CD4-positive, alpha-beta T cell treated with Interleukin-15 for 1 hour (primary cell): ENCODE measurements at regions not wholly inside any gene's neighbourhood (a gene's known extent, or its start where the extent isn't known, plus 50 kb on each side); places are given as distances from the start of the nearest gene placed in this dataset.

Experiments
- DNase-seq: peaks from one replicate; pipeline ENCODE4 v3.0.0-alpha.2; 2020

DNA sequence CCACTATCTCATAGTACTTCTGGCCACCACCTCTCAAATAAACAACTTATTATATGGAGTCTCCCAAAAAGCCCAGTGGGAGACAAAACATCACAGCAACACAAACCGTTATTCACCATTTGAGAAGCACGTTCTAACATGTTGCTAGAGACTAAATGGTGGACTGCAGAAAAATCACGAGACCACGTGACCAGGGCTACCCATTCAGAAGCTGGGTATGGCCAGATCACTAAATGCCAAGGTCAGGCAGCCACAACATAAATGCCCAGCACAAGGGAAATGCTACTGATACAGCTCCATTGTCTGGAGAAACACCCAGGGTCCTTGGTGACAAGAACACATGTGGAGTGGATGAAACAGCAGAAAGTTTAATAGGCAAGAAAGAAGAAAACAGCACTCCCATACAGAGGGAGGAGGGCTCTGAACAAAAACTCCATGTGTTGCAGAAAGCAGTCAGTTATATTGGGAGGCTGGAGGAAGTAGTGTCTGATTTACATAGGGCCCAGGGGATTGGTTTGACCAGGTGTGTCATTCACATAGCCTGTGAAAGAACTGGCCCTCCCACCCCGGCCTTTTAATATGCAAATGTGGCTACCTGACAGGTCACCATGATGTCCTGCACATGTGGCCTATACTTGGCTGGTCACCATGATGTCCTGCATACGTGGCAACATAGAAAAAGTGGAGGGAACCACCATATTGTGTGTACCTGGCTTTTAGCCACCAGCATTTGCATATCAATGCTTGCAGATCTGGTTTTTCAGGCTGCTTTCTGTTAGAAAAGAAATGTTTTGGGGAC is 97.2 kb downstream of the TRIM36 start:
- no peak for DNase-seq

DNA sequence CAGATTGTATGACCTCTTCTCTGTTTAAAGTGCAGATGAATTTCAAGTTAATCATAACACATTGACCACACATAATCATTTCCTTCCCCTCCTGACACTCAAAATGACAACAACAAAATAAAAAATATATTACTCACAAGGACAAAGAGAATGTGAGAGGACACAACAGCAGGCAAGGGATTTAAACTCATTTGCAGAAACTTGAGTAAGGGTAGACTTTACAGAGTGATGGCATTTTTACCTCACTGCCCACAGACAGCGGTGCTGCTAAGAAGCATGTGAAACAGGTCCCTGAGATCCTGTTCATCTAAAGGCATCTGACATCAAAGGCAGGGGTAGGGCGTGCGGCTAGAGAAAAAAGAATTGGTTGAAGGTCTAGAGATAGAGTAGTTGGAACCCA is 99.0 kb downstream of the TRIM36 start:
- no peak for DNase-seq

DNA sequence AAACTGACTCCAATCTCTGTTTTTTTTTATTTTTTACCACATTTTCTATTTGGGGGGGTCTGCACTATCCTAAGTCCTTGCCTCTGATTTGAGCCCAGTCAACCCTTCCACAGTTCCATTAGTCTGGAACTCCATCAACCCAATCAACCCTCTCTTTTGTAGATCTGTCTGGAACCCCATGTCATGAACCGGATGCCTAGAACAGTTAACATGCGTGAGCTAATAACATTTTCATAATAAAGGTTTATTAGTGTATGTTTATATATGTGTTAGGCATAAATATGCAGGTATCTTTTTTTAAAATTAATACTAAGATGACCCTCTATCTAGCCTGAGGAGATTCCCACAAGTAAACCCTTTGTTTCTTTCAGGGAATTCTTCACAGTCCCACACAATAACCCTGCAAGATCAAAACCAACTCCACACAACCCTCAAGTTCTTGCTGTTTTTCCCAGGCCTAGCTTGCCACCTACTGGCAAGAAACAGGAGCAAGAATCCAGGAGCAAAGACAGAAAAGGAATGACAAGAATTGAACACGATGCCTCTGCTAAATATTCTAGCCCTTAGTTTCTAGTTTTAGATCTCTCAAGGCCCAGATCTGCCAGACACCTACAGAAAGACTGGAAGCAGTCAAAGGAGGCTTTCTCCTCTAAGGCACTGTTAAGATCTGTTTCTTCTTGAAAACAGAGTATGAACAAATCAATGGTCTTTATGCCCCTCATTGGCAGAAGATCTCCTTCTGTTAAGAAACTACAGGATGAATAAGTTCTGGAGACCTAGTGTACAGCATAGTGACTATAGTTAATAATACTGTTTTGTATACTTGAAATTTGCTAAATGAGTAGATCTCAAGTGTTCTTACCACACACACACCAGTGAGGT is 100.4 kb downstream of the TRIM36 start:
- no peak for DNase-seq

DNA sequence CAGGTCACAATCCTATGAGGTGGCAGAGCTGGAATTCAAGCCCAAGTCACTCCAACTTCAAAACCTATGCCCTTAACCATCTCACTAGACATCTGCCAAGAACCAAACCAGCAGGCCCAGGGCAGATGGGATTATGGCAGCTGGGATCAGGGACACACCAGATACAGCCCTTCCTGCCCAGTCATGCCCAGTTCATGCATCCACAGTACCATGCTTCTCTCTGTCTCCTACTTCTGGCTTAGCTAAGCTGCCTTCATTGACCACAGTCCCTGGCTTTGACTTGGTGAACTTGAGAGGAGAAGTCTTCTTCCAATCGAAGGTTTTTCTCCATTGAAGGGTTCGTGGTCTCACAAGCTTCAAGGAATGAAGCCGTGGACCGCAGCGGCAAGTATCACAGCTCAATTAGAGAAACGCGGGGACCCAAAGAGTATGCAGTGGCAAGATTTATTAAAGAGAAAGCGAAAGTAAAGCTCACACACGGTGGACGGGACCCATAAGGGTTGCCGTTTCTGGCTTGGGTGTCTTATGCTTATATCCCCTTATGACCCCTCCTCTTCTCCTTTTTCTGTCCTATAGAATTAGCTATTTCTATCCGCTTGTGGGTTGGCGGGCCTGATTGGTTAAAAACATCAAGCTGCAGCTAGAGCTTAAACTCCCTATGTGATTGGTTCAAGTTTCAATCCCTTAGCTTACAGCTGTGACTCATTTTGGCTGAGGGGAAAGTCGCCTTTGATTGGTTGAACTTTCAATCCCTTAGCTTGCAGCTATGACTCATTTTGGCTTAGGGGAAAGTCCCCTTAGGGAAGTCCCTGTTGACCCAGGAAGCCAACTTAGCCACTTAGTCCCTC is 101.2 kb downstream of the TRIM36 start:
- DNase-seq, result peak; percentile 34

DNA sequence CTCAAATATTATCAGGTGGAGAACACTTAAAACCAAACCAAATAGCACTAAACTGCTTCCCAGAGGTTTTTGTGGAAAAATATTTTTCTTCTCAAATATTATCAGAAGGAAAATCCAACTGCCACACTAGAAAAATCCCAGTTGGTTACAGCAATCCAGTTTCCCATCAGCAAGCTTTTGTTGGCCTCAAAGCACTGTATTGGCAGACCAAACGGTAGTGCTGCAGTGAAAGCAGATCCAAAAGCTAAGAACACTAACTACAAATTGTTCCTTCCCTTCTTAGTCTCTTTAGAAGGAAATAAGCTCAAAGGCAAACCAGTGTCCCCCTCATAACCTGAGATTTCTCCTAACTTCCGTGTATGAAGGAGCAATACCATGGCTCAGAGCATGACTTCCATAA is 105.3 kb downstream of the TRIM36 start:
- no peak for DNase-seq

DNA sequence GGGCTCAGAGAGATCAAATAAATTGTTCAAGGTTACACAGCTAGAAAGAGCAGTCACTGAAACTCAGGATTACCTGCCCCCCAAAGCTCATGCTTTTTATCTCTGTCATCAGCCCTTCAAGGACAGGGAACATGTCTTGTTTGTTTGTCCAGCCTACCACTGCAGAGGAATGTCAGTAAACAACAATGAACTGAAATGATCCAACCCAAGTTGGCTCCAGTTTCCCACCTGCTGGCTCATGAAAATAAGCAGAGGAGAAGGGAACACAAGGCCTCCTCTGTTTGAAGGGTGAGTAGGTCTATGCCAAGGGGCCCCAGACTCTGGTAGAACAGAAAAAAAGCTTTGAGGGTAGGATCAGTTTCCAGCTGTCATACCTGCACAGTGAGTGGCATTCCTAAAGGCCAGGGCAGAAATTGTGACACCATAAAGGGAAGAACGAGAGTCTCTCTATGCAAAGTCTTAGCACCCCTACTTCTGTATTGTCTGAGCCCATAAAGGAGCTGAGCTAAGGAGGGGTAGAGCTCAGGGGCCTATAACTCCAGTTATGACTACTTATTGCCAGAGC is 115.2 kb downstream of the TRIM36 start:
- DNase-seq, result no peak

DNA sequence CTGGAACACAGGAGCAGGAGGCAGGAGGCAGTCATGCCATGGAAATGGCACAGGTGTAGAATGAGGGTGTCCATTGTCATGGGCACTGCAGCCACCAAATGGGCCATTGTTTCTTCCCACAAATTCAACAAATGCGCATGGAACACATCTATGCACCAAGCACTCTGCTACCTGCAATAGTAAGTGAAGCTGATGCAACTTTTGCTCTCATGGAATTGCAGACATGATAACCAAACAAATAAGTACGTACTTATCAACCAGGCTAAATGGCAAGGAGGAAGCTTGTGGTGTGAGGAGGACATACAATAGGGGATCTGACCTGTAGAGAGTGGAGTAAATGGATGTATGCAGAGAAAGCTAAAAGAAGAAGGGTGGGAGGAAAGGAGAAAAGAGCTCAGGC is 116.8 kb downstream of the TRIM36 start:
- DNase-seq, result no peak

DNA sequence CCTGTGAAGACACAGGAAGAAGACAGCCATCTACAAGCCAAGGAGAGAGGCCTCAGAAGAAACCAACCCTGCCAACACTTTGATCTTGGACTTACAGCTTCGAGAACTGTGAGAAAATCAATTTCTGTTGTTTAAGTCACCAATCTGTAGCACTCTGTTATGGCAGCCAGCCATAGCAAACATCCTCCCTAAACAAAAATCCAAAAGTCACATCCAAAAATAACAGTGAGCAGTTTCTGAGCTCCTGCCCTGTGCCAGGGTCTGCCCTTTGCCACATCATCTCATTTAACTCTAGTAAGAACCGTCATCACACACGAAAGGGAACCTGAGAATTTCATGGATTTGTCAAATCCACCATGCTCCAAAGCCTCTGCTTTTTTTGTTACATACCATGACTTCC is 118.8 kb downstream of the TRIM36 start:
- DNase-seq, result no peak

DNA sequence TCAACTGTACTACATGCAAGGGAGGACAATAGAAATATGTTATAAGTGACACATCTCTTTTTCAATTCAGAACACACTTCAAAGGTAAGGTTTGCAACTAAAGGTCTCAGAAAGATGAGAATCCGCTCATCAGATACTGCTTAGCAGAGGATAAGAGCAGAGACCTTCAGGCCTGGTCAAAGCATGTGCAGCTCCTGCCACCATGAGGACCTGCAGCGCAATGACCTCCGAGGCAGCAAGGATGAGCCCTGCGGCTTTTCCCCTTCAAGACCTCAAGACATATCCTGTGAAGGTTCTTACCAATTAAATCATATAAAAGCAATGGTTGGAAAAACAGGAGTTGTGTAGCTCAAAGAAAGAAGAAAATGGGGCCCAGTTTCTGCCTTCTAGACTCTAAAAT is 135.8 kb downstream of the TRIM36 start:
- DNase-seq, result no peak

DNA sequence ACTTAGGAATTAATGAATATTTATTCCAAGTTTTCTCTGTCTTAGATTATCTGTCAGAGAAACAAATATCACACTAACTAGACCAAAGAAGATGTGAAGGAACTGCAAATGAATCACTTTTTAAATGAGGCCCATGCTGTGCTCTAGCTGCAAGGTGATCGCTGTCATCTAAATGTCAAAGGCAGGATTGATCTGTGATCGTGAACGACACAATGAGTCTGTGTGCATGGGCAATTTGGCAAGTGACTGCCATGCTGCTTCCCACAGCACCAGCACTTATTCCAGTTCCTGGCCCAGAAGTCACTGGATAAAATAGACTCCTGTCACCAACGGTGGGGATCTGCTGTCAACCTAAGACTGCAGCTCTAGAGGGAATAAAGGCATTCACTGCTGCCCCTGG is 141.2 kb downstream of the TRIM36 start:
- no peak for DNase-seq

DNA sequence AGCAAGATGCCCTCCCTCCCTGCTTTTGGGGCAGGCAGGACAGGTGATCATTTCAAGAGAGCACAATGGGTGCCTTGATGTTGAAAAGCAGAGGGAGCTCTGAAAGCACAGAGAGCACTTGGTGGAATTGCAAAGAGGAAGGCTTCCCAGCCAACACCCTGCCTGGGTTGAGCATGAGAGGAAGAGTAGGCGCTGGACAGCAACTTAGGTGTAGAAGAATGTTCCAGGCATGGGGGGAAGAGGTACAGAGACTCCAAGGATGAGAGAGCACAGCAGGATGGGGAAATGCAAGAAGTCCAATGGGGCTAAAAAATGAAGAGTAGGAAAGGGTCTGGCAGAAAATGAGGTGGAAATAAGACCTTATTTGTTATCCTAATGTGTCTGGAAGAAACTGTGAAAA is 144.8 kb downstream of the TRIM36 start:
- no peak for DNase-seq

DNA sequence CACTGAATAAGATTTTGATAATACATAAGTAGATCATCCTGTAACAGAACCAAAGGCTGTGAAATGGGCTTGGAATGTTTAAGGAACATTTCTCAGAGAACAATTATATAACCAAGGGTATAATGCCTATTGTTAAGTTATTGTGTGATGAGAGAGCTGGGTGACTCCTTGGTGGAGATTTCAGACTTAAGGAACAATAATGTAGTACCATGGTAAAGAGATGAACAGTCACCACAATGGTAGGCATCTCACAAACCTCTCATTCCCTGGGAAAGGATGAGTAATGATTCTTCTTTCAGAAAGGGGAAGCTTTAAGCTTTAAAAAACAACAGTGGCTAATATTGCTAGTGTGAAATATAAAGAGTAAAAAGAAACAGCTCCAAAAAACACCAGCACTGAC is 147.4 kb downstream of the TRIM36 start:
- DNase-seq, result no peak

DNA sequence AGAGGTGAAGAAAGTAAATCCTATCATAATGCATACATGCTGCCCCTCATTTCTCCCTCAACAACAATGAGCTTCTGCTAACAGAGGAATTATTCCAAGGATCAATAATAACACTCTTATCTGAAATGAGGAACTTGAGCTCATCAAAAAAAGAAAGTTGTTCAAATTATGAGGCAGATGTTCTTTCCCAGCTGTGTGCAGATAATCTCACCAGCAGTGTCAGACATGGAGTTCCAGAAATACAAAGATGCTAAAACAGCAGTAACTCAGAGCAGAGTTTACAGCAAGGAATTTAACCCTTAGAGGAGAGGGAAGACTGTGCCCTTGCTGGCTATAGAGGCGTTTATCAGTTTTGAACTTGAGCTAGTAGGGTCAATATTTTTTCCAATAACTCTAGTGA is 153.1 kb downstream of the TRIM36 start:
- no peak for DNase-seq

DNA sequence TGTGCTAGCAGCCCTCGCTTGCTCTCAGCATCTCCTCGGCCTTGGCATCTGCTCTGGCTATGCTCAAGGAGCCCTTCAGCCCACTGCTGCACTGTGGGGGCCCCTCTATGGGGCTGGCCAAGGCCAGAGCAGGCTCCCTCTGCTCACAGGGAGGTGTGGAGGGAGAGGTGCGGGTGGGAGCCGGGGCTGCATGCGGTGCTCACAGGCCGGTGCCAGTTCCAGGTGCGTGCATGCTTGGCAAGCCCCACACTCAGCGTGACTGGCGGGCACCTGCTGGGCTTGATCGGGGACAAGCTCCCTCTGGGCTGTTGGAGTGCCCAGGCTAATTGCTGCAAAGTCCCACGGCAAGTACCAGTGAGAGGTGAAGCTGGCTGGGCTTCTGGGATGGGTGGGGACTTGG is 170.5 kb downstream of the TRIM36 start:
- DNase-seq, result no peak

DNA sequence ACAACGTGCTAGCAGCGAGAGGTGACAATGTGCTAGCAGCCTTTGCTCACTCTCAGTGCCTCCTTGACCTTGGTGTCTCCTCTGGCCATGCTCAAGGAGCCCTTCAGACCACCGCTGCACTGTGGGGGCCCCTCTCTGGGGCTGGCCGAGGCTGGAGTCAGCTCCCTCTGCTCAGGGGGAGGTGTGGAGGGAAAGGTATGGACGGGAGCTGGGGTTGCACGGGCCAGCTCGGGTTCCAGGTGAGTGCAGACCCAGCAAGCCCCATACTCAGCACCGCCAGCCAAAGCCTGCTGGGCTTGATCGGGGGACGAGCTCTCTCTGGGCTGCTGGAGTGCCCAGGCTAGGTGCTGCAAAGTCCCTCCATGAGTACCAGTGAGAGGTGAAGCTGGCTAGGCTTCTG is 180.2 kb downstream of the TRIM36 start:
- no peak for DNase-seq

DNA sequence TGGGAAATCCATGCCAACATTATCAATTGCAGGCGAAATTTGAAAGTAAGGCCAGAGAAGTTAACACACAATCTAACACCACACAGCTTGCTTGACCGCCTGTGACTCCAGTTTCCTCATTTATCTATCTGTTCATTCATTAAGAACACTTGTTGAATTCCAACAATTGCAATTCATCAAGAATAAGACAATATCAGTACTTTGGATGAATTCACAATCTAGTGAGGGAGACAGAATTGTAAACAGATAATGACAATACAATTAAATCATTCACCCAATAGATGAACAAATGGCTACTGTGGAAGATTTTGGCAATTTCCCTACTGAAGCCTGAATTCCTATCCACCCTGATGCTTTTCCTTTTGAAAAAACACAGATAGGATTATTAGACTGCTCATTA is 181.6 kb downstream of the TRIM36 start:
- no peak for DNase-seq

DNA sequence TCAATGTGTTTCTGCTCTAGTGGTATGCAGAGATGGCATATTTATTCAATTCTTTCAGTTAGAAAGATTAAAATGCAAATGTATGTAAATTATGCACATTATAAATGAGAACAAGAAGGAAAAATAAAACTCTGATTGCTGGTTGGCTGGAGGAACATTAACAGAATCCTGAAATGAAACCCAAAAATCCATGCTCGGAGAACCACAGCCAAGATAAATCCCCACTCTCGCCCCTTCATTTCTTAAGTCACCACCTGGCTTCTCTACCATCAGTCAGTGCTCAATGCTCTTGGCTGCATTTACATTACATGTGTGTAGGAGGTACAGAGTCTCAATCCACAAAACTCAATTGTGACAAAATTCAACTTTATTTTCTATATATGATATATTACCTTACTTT is 184.9 kb downstream of the TRIM36 start:
- DNase-seq, result no peak

DNA sequence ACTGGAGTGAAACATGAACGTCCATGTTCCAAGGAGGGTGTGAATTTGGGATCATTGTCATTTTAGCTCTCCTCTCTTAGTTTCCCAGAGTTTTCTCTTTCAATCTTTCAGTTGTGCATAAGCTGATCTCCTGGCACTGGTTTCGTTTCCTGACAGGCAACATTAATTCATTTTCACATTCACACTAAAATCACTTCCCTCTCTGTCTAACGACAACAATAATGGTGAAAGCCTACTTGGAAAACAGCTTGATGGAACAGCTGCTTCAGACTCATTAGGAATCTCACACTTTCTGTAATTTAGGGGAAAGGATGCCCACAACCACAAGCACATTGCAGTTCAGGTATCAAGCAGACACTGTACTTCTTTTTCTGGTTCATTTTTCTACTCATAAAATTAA is 188.6 kb downstream of the TRIM36 start:
- no peak for DNase-seq

DNA sequence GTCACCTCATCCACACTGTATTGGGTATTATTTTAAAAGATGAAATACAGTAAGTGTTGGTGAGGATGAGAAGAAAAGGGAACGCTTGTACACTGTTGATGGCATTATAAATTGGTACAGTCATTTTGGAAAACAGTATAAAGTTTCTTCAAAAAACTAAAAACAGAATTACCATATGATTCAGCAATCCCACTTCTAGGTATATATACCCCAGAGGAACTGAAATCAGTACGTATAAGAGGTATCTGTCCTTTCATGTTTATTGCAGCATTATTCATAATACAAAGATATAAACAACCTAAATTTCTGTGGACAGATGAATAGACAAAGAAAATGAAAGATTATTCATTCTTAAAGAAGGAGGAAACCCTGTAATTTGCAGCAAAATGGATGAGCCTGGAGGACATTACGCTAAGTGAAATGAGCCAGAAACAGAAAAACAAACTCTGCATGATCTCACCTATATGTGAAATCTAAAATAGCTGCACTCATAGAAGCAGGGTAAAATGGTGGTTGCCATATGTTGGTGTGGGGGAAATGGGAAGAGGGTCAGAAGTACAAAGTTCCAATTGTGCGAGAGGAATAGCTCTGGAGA is 191.6 kb downstream of the TRIM36 start:
- no peak for DNase-seq

DNA sequence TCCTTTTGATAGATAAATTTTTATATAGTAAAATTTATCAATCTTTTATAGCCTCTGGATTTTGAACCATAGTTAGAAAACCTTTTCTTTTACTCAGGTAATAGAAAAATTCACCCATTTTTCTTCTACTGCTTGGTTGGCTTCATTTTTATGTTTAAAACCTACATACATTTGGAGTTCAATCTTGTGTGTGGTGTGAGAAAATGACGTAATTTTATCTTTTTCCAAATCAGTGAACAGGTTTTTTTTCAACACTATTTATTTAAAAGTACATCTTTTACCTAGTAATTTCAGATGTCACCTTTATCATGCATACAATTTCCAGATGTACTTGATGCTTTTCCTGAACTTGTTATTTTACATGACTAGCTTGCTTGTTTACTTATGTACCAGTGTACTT is 200.2 kb downstream of the TRIM36 start:
- no peak for DNase-seq

DNA sequence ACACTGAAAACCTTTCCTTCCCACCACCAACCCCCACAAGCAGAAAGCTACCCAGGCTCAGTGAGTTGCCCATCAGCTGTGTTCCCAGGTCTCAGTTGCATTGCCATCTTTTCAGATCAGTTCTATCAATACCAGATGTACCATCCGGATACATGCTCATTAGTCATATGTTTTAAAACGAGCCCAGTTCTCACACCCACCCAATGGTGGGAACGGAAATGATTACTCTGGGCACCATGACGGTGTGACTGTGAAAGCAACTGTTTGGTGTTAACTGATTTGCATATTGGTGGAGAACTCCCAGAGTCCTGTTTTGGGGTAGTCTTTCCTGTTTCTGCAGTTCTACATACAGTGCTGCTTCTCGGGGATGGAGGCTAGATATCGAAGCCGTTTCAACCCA is 212.3 kb downstream of the TRIM36 start:
- DNase-seq, result no peak

DNA sequence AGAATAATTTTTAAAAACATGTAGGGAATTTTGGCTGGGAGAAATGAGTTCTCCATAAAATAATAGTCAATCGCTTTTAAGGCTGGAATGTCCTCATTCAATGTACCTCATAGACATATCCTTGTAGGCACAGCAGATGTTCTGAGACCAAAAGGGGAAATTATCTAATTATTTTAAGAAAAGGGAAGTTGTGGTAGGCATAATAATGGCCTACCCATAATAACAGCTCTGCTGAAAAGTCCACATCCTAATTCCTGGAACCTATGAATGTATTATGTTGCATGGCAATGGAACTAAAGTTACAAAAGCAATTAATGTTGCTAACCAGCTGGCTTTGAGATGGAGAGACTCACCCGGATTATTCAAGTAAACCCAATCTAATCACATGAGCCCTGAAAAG is 216.1 kb downstream of the TRIM36 start:
- no peak for DNase-seq

DNA sequence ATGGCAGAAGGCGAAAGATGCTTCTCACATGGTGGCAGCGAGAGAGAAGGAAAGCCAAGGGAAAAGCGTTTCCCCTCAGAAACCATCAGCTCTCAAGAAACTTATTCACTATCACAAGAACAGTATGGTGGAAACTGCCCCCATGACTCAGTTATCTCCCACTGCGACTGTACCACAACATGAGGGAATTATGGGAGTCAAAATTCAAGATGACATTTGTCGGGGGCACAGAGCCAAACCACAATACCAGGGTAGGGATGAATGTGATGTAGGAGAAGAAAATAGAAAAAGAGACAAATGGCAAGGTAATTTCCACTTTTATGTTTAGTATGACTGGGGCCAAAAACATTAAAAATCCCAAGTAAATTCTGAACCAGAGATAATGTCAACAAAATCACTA is 216.8 kb downstream of the TRIM36 start:
- DNase-seq, result no peak
